Superior temporal gyrus (tissue), 1 donor: ENCODE measurements at regions not wholly inside any gene's neighbourhood (a gene's known extent, or its start where the extent isn't known, plus 50 kb on each side); places are given as distances from the start of the nearest gene placed in this dataset.
"Not testable (repeated sequence)": the region's sequence is repeated elsewhere in the genome, so short reads cannot be mapped to it uniquely, and the experiment has no call there.

Source experiments
- DNase-seq: peaks from one replicate; pipeline ENCODE4 v3.0.0-alpha.2; 2016; ENCODE audit errors: extremely low spot score

GRCh38 chr7:32762925-32763293, 128.7 kb downstream of the KBTBD2 start:
- DNase-seq, result no peak

- DNase-seq, result not testable (repeated sequence)
Observed at GRCh38 chr7:32762206-32762924, 129.2 kb downstream of the KBTBD2 start.

GRCh38 chr7:32761451-32762205, 129.9 kb downstream of the KBTBD2 start:
- DNase-seq, result no peak

GRCh38 chr7:32760755-32761154, 130.8 kb downstream of the KBTBD2 start:
- DNase-seq, result not testable (repeated sequence)

- not testable (repeated sequence) for DNase-seq
Observed at GRCh38 chr7:32759859-32760258, 131.7 kb downstream of the KBTBD2 start.

GRCh38 chr7:32753872-32754271, 137.7 kb downstream of the KBTBD2 start:
- not testable (repeated sequence) for DNase-seq

- DNase-seq, result not testable (repeated sequence)
Observed at GRCh38 chr7:32748337-32748736, 143.2 kb downstream of the KBTBD2 start.

- DNase-seq, result not testable (repeated sequence)
Observed at GRCh38 chr7:32747443-32748148, 144.0 kb downstream of the KBTBD2 start.

GRCh38 chr7:32741853-32742476, 149.6 kb downstream of the KBTBD2 start:
- DNase-seq, result not testable (repeated sequence)

- DNase-seq, result not testable (repeated sequence)
Observed at GRCh38 chr7:32739749-32740148, 151.8 kb downstream of the KBTBD2 start.

GRCh38 chr7:32738390-32738789, 153.2 kb downstream of the KBTBD2 start:
- not testable (repeated sequence) for DNase-seq

- not testable (repeated sequence) for DNase-seq
Observed at GRCh38 chr7:32732767-32733166, 158.8 kb downstream of the KBTBD2 start.

- DNase-seq, result peak; percentile 13
Observed at GRCh38 chr7:32729335-32729675, 162.3 kb downstream of the KBTBD2 start.

- peak; percentile 49 for DNase-seq
Observed at GRCh38 chr7:32728412-32729334, 162.9 kb downstream of the KBTBD2 start.

GRCh38 chr7:32727483-32728411, 163.8 kb downstream of the KBTBD2 start:
- peak; percentile 21 for DNase-seq

- DNase-seq, result not testable (repeated sequence)
Observed at GRCh38 chr7:32722837-32723236, 168.7 kb downstream of the KBTBD2 start.

GRCh38 chr7:32694182-32694581, 197.4 kb downstream of the KBTBD2 start:
- DNase-seq, result no peak

GRCh38 chr7:32691965-32692815, 196.9 kb downstream of the AVL9 start:
- peak; percentile 62 for DNase-seq

- not testable (repeated sequence) for DNase-seq
Observed at GRCh38 chr7:32688092-32688491, 192.8 kb downstream of the AVL9 start.
